ENCODE measurements at regions not wholly inside any gene's neighbourhood (a gene's known extent, or its start where the extent isn't known, plus 50 kb on each side); places are given as distances from the start of the nearest gene placed in this dataset.
"Not testable (repeated sequence)": the region's sequence is repeated elsewhere in the genome, so short reads cannot be mapped to it uniquely, and the experiment has no call there.

- ATAC-seq (no peak), DNase-seq (no peak)
- Histone ChIP-seq H3K4me3 (no peak overlapping the region), H3K27ac (no peak overlapping the region), H3K4me1 (no peaks in the 10 kb centered on the region), H3K36me3 (no peaks in the 10 kb centered on the region), H3K9me3 (no peaks in the 10 kb centered on the region), H3K27me3 (no peaks in the 10 kb centered on the region)
- intact Hi-C loops (cut with DNase I): no loop called here
- 75% methylated on average over 1 of the region's 1 CpG for WGBS (ENCODE audit: insufficient coverage, low coverage, low lambda C conversion rate, missing lambda C conversion rate)
- no peak for TF ChIP-seq POLR2A (IDR thresholded peaks at IDR 0.05)
- TF ChIP-seq CTCF (IDR thresholded peaks at IDR 0.05): no peak
These were observed 546.7 kb upstream of the LRRN3 start for GRCh38 chr7:110544194-110544593.

- ATAC-seq: no peak
- DNase-seq: no peak
- H3K9me3 ChIP-seq: no peaks in the 10 kb centered on the region
- H3K4me1 ChIP-seq: no peaks in the 10 kb centered on the region
- no peak for TF ChIP-seq CTCF (IDR thresholded peaks at IDR 0.05)
- no peak for TF ChIP-seq POLR2A (IDR thresholded peaks at IDR 0.05)
- H3K27me3 ChIP-seq: no peaks in the 10 kb centered on the region
- intact Hi-C loops (cut with DNase I): no loop called here
- H3K4me3 ChIP-seq: no peak overlapping the region
- no peak overlapping the region for H3K27ac ChIP-seq
- H3K36me3 ChIP-seq: no peaks in the 10 kb centered on the region
These were observed 542.6 kb upstream of the LRRN3 start for GRCh38 chr7:110548372-110548771.

- Histone ChIP-seq H3K9me3 (peaks cover 0 to 3% (median 0%) of the 10 kb centered on the region in 4 donors), H3K36me3 (no peaks in the 10 kb centered on the region), H3K4me1 (no peaks in the 10 kb centered on the region), H3K27me3 (no peaks in the 10 kb centered on the region), H3K27ac (no peak overlapping the region), H3K4me3 (no peak overlapping the region)
- DNase-seq (no peak), ATAC-seq (no peak)
- intact Hi-C loops (cut with DNase I): no loop called here
- WGBS (ENCODE audit: insufficient coverage, low coverage, low lambda C conversion rate, missing lambda C conversion rate): 51% methylated on average over 2 of the region's 2 CpGs
- no peak for TF ChIP-seq POLR2A (IDR thresholded peaks at IDR 0.05)
- TF ChIP-seq CTCF (IDR thresholded peaks at IDR 0.05): no peak
These were observed 533.8 kb upstream of the LRRN3 start for GRCh38 chr7:110557136-110557535.

GRCh38 chr7:110563286-110563685 lies 527.6 kb upstream of the LRRN3 start:
- ATAC-seq; H3K27me3 ChIP-seq; H3K9me3 ChIP-seq; H3K36me3 ChIP-seq; DNase-seq; intact Hi-C loops (cut with DNase I); H3K4me1 ChIP-seq; H3K4me3 ChIP-seq; H3K27ac ChIP-seq: not testable (repeated sequence)
- WGBS (ENCODE audit: insufficient coverage, low coverage, low lambda C conversion rate, missing lambda C conversion rate): 97% methylated on average over 5 of the region's 18 CpGs

- no peaks in the 10 kb centered on the region for H3K9me3 ChIP-seq
- TF ChIP-seq POLR2A (IDR thresholded peaks at IDR 0.05): no peak
- TF ChIP-seq CTCF (IDR thresholded peaks at IDR 0.05): no peak
- H3K27ac ChIP-seq: no peak overlapping the region
- no peaks in the 10 kb centered on the region for H3K36me3 ChIP-seq
- no peak overlapping the region for H3K4me3 ChIP-seq
- ATAC-seq (no peak), DNase-seq (no peak)
- no peaks in the 10 kb centered on the region for H3K27me3 ChIP-seq
- intact Hi-C loops (cut with DNase I): no loop called here
- no peaks in the 10 kb centered on the region for H3K4me1 ChIP-seq
These were observed 526.7 kb upstream of the LRRN3 start for GRCh38 chr7:110564246-110564645.

Measured in right lobe of liver (tissue), 6 donors.